ENCODE measurements at regions not wholly inside any gene's neighbourhood (a gene's known extent, or its start where the extent isn't known, plus 50 kb on each side); places are given as distances from the start of the nearest gene placed in this dataset.

DNA sequence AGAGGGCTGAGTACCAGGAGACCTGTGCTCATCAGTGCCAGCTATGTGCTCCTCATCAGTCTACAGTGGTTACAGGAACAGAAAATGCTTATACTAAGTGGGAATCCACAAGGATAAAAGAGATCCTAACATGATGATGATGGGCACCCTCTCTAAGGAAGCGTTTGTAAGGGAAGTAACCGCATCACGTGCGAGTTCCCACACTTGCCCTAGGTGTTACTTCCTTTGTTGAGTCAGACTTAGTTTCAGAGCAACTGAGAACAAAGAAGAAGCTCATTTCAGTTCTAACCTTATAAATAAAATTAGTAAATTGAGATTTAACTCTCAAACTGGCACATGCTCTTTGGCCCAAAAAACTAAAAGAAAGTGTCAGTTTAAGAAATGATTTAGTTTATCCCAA is 956.4 kb upstream of the TMEM132C start:
- DNase-seq (no peak), ATAC-seq (no peak)
- H3K4me1 Mint-ChIP-seq, result peaks cover 6% of the 10 kb centered on the region
- H3K27ac Mint-ChIP-seq, result no peak overlapping the region
- H3K27me3 Mint-ChIP-seq, result peaks cover 54% of the 10 kb centered on the region
- no peak overlapping the region for H3K4me3 Mint-ChIP-seq
- no peaks in the 10 kb centered on the region for H3K9me3 Mint-ChIP-seq

- ATAC-seq (no peak), DNase-seq (no peak)
- no peaks in the 10 kb centered on the region for H3K9me3 Mint-ChIP-seq
- no peak overlapping the region for H3K4me3 Mint-ChIP-seq
- peaks cover 6% of the 10 kb centered on the region for H3K4me1 Mint-ChIP-seq
- no peak overlapping the region for H3K27ac Mint-ChIP-seq
- H3K27me3 Mint-ChIP-seq, result peaks cover 43% of the 10 kb centered on the region
Observed at GRCh38 chr12:127311720-127312364, 955.1 kb upstream of the TMEM132C start.

DNA sequence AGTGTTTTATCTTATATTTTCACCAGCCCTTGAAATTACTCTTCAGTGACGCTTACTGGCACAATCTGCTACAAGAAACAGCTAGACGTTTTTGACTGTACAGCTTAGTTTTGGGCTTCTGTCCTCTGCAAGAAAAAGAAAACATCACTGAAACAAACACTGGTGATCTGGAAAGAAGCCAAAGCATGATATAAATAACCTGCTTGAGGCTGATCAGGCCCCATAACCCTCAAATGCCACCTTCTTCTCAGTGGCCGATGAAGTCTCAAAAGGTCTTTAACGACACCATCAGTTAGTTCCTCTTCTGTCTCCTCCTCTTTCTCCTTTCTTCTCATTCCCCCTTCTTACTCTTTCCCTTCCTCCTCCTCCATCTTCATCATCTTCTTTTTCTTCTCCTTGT is 942.3 kb upstream of the TMEM132C start:
- peaks cover 4 to 9% of the 10 kb centered on the region in 2 donors for H3K9me3 Mint-ChIP-seq
- no peak overlapping the region for H3K27ac Mint-ChIP-seq
- no peak overlapping the region for H3K4me3 Mint-ChIP-seq
- H3K27me3 Mint-ChIP-seq, result peaks cover 11% of the 10 kb centered on the region
- no peak for ATAC-seq
- DNase-seq, result no peak
- no peaks in the 10 kb centered on the region for H3K4me1 Mint-ChIP-seq

GRCh38 chr12:127327986-127328385 is 939.0 kb upstream of the TMEM132C start:
- no peak for ATAC-seq
- Mint-ChIP-seq H3K27ac (no peak overlapping the region), H3K27me3 (peaks cover 13% of the 10 kb centered on the region), H3K9me3 (no peaks in the 10 kb centered on the region), H3K4me3 (no peak overlapping the region), H3K4me1 (no peaks in the 10 kb centered on the region)
- no peak for DNase-seq

- Mint-ChIP-seq H3K9me3 (no peaks in the 10 kb centered on the region), H3K27ac (no peak overlapping the region), H3K27me3 (peaks cover 19% of the 10 kb centered on the region), H3K4me1 (no peaks in the 10 kb centered on the region), H3K4me3 (no peak overlapping the region)
- ATAC-seq (no peak), DNase-seq (no peak)
Observed at GRCh38 chr12:127328867-127329266, 938.1 kb upstream of the TMEM132C start.

DNA sequence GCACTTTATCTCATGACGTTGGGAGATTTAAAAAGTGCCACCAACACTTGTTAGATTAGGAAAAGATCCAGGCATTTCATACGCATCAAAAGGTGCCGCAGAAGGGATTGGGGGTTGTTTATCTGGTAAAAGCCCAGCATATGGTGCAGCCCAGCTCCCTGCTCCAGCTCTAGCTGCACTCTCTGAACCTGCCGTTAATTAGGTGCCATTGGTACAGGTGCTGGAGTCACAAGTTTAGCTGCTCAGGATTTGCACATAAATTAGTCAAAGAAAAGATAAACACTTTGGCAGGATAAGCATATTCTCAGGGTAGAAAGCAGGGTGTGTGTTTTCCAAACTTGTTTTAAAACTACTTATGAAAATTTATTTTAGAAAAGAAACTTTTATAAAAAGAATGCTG is 932.6 kb upstream of the TMEM132C start:
- H3K27ac Mint-ChIP-seq, result no peak overlapping the region
- no peaks in the 10 kb centered on the region for H3K9me3 Mint-ChIP-seq
- H3K4me1 Mint-ChIP-seq, result no peaks in the 10 kb centered on the region
- ATAC-seq, result no peak
- peaks cover 26% of the 10 kb centered on the region for H3K27me3 Mint-ChIP-seq
- no peak overlapping the region for H3K4me3 Mint-ChIP-seq
- no peak for DNase-seq

- ATAC-seq, result no peak
- DNase-seq, result no peak
- Mint-ChIP-seq H3K4me3 (no peak overlapping the region), H3K27me3 (peaks cover 23% of the 10 kb centered on the region), H3K9me3 (no peaks in the 10 kb centered on the region), H3K4me1 (no peaks in the 10 kb centered on the region), H3K27ac (no peak overlapping the region)
Observed at GRCh38 chr12:127334912-127335644, 931.9 kb upstream of the TMEM132C start.

GRCh38 chr12:127336416-127336815 is 930.6 kb upstream of the TMEM132C start:
- no peak overlapping the region for H3K4me3 Mint-ChIP-seq
- H3K27me3 Mint-ChIP-seq, result peaks cover 28% of the 10 kb centered on the region
- ATAC-seq (no peak), DNase-seq (no peak)
- H3K4me1 Mint-ChIP-seq, result no peaks in the 10 kb centered on the region
- H3K9me3 Mint-ChIP-seq, result no peaks in the 10 kb centered on the region
- H3K27ac Mint-ChIP-seq, result no peak overlapping the region

GRCh38 chr12:127339065-127339464 is 927.9 kb upstream of the TMEM132C start:
- H3K27ac Mint-ChIP-seq, result no peak overlapping the region
- no peaks in the 10 kb centered on the region for H3K9me3 Mint-ChIP-seq
- DNase-seq, result no peak
- no peak for ATAC-seq
- no peaks in the 10 kb centered on the region for H3K4me1 Mint-ChIP-seq
- peaks cover 19% of the 10 kb centered on the region for H3K27me3 Mint-ChIP-seq
- H3K4me3 Mint-ChIP-seq, result no peak overlapping the region

DNA sequence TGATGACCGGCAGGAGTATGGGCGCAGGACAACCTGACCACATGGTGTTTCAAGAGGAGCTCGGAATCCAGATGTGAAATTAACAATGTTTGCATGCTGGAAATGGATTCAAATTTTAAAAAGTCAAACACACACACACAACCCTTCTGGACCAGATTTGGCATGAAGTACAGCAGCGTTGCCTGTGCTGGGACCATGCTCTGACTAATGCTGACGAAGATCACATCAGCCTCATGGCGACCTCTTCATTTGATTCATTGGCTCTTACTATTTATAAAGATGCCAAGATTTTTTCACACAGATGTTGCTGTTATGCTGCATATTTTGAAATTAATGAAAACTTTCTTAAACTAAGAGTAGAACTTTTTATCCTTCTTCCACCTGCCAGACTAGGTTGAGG is 926.6 kb upstream of the TMEM132C start:
- Mint-ChIP-seq H3K4me3 (no peak overlapping the region), H3K27me3 (peaks cover 16% of the 10 kb centered on the region), H3K9me3 (no peaks in the 10 kb centered on the region), H3K27ac (no peak overlapping the region), H3K4me1 (no peaks in the 10 kb centered on the region)
- DNase-seq (no peak), ATAC-seq (no peak)

GRCh38 chr12:127342861-127343260 is 924.1 kb upstream of the TMEM132C start:
- no peak overlapping the region for H3K4me3 Mint-ChIP-seq
- no peaks in the 10 kb centered on the region for H3K4me1 Mint-ChIP-seq
- H3K27me3 Mint-ChIP-seq, result peaks cover 16% of the 10 kb centered on the region
- ATAC-seq (no peak), DNase-seq (no peak)
- peaks cover 14 to 18% of the 10 kb centered on the region in 2 donors for H3K9me3 Mint-ChIP-seq
- no peak overlapping the region for H3K27ac Mint-ChIP-seq

- Mint-ChIP-seq H3K4me3 (no peak overlapping the region), H3K9me3 (peaks cover 14 to 18% of the 10 kb centered on the region in 2 donors)
Observed at GRCh38 chr12:127343940-127344339, 923.0 kb upstream of the TMEM132C start.

DNA sequence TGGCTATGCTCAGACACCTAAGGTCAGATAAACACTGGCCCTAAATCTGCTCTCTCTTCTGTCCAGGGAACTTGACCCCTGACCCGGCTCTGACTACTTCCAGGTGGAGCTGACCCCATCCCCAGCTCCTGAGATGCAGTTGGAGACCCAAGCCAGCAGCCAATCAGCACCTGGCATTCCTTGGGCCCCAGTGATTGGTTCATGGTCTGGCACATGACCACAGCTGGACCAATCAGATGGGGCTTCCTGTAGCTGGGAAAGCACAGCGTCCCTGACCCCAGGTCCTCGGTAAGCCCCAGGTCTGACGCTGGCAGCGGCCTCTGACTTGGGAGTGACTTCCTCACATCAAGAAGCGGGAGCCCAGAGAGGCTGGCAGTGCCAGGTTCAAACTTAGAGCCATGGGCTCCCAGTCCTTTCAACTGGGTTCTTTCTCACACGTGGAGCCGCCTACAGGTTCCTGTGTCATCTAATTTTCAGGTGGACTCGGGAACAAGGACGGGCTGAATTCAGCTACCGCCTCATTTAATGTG is 915.4 kb upstream of the TMEM132C start:
- H3K4me1 Mint-ChIP-seq, result no peaks in the 10 kb centered on the region
- H3K27ac Mint-ChIP-seq, result no peak overlapping the region
- peaks cover 9% of the 10 kb centered on the region for H3K27me3 Mint-ChIP-seq
- ATAC-seq (no peak), DNase-seq (no peak)
- H3K9me3 Mint-ChIP-seq, result peaks cover 8 to 25% of the 10 kb centered on the region in 2 donors
- H3K4me3 Mint-ChIP-seq, result no peak overlapping the region

More at GRCh38 chr12:127343940-127344339, 923.0 kb upstream of the TMEM132C start:
- no peaks in the 10 kb centered on the region for H3K4me1 Mint-ChIP-seq
- ATAC-seq, result no peak
- peaks cover 16% of the 10 kb centered on the region for H3K27me3 Mint-ChIP-seq
- DNase-seq, result no peak
- no peak overlapping the region for H3K27ac Mint-ChIP-seq

DNA sequence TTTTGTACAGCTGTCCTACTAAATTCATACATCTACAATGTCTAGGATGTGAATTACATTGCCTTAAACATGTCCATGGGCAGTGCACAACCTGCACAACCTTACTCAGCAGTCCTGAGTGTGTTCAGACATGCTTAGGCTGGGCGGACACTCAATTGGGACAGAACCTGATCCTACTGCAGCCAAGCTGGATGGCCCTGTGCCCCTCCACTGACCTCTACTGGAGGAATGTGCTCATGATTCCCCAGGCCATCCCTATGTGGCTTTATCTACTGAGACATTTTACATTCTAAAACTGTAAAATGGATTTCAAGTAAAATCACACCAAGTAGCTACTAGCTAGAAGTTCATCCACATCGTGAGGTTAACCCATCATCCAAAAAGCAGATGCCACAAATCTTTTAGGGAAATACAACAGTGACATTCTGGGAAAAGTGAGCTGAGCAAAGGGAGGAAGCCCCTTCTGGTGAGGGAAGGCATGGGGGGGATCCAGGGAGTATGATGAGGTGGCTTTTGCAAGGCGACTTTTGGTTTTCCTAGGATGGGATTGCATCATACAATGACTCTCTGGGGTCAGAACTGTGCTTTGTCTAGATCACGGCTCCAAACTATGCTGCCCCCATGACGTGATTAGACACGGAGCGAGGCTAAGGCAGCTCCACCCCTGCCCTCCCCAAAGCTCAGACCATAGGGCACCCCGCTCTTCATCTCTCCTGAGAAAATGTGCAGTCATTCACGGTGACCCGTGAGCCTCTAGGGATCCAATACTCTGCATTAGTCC is 911.7 kb upstream of the TMEM132C start:
- Mint-ChIP-seq H3K4me1 (no peaks in the 10 kb centered on the region), H3K27me3 (no peaks in the 10 kb centered on the region), H3K27ac (no peak overlapping the region), H3K9me3 (peaks cover 0 to 11% of the 10 kb centered on the region in 2 donors), H3K4me3 (no peak overlapping the region)
- DNase-seq (no peak), ATAC-seq (no peak)

- H3K4me1 Mint-ChIP-seq, result no peaks in the 10 kb centered on the region
Observed at GRCh38 chr12:127358888-127359287, 908.1 kb upstream of the TMEM132C start.

DNA sequence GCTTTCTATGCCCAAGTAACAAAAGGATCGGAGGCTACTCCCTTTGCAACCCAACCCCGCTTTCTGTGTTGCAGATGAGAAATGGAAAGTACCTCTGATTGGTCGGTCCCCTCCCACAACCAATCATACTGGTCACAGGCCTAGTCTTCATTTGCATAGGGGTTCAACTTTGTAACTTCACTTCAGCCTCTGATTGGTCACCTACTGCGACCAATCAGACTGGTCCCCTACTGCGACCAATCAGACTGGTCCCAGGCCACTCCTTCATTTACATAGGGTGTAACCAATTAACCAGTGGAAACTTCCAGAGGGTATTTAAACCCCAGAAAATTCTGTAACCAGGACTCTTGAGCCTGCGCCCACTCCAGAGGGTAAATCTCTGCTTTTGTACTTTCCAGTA is 906.4 kb upstream of the TMEM132C start:
- Mint-ChIP-seq H3K4me1 (no peaks in the 10 kb centered on the region), H3K27me3 (no peaks in the 10 kb centered on the region), H3K9me3 (peaks cover 0 to 9% of the 10 kb centered on the region in 2 donors), H3K4me3 (no peak overlapping the region), H3K27ac (no peak overlapping the region)
- DNase-seq (no peak), ATAC-seq (no peak)

More at GRCh38 chr12:127358888-127359287, 908.1 kb upstream of the TMEM132C start:
- Mint-ChIP-seq H3K27me3 (no peaks in the 10 kb centered on the region), H3K4me3 (no peak overlapping the region), H3K9me3 (no peaks in the 10 kb centered on the region), H3K27ac (no peak overlapping the region)
- ATAC-seq, result no peak
- DNase-seq, result no peak
